Transverse colon (tissue), 4 donors: ENCODE measurements at regions not wholly inside any gene's neighbourhood (a gene's known extent, or its start where the extent isn't known, plus 50 kb on each side); places are given as distances from the start of the nearest gene placed in this dataset.

ENCODE experiments used
- DNase-seq: peaks from one replicate; pipeline ENCODE4 v3.0.0-alpha.2; 2019
- H3K27ac ChIP-seq, 4 donors: fragments of 200-600 bp; sonication (generic); 2 replicates each; pipeline ENCODE4 v1.5.1; 2016 to 2018; ENCODE audit warnings: inconsistent platforms in 4 of 4
- H3K27me3 ChIP-seq: fragments of 200-600 bp; sonication (generic); 2 replicates; pipeline ENCODE4 v1.5.1; 2017; ENCODE audit warnings: inconsistent platforms
- H3K36me3 ChIP-seq, 4 donors: fragments of 200-600 bp; sonication (generic); 2 replicates each; pipeline ENCODE4 v1.5.1; 2017 to 2019; ENCODE audit warnings: inconsistent platforms in 4 of 4
- H3K4me1 ChIP-seq, 4 donors: fragments of 200-600 bp; sonication (generic); 2 replicates each; pipeline ENCODE4 v1.5.1; 2017 to 2020; ENCODE audit warnings: inconsistent platforms in 4 of 4
- H3K4me3 ChIP-seq, 4 donors: fragments of 200-600 bp; sonication (generic); 1 replicate in 1 of 4; 2 replicates in 3 of 4; pipeline versions ENCODE4 v1.5.1 to v1.6.1; 2017 to 2019; ENCODE audit warnings: inconsistent platforms in 4 of 4
- H3K9me3 ChIP-seq, 2 donors: fragments of 200-600 bp; sonication (generic); 2 replicates each; pipeline ENCODE4 v1.5.1; 2017 to 2019; ENCODE audit warnings: inconsistent platforms in 2 of 2
- CTCF ChIP-seq, 5 experiments: fragments of 200-600 bp in 3 of 5; fragments of 450-650 bp in 2 of 5; sonication (generic) in 3 of 5; IDR thresholded peaks; 1 replicate in 2 of 5; 2 replicates in 3 of 5; pipeline ENCODE4 v1.5.1; 2016 to 2017; ENCODE audit warnings: antibody characterized with exemption in 5 of 5, inconsistent platforms in 3 of 5, mild to moderate bottlenecking in 2 of 5, moderate library complexity in 1 of 5
- EP300 ChIP-seq: sonication (generic); formaldehyde crosslinking; IDR thresholded peaks from one replicate; pipeline ENCODE4 v1.6.1; 2017; ENCODE audit warnings: antibody characterized with exemption, low read depth
- POLR2A ChIP-seq: fragments of 450-650 bp; IDR thresholded peaks from one replicate; pipeline ENCODE4 v1.6.1; 2016; ENCODE audit warnings: antibody characterized with exemption, mild to moderate bottlenecking, moderate library complexity
- POLR2AphosphoS5 ChIP-seq, 3 donors: sonication (generic); formaldehyde crosslinking; IDR thresholded peaks; one replicate each; pipeline ENCODE4 v1.6.1; 2016; ENCODE audit warnings: antibody characterized with exemption in 3 of 3
- WGBS, 2 donors: methylation state at CpG; one replicate each; pipeline ENCODE4 v1.1.5; 2018; ENCODE audit warnings: low coverage in 1 of 2; 5-methylcytosine and 5-hydroxymethylcytosine counted together
- in situ Hi-C, 4 donors: fragments of 200-750 bp; cut with MboI; loops; one replicate each; pipeline versions ENCODE4 v1.15.0 to v1.15.1; 2017; ENCODE audit warnings: low sequenced_read_pairs in 3 of 4, low pct_ligation_motif_present in 1 of 4, low pct_unique_long_range_greater_than_20kb in 1 of 4
- intact Hi-C: fragments of 100-400 bp; cut with DNase I; formaldehyde crosslinking; loops from one replicate; pipeline ENCODE4 v1.15.1; 2023; ENCODE audit warnings: low total_unique reads

GRCh38 chr11:39209981-39210380 lies 2249.5 kb downstream of the LRRC4C start:
- no peak for DNase-seq
- no peaks in the 10 kb centered on the region for H3K4me1 ChIP-seq
- H3K9me3 ChIP-seq = no peaks in the 10 kb centered on the region
- in situ Hi-C loops = no loop called here
- no peak overlapping the region for H3K4me3 ChIP-seq
- no peaks in the 10 kb centered on the region for H3K27me3 ChIP-seq
- H3K27ac ChIP-seq = no peak overlapping the region
- no peaks in the 10 kb centered on the region for H3K36me3 ChIP-seq
- WGBS, 2 donors = 76 to 83% methylated on average over 2 of the region's 2 CpGs
- TF ChIP-seq POLR2AphosphoS5 (IDR thresholded peaks at IDR 0.05) (no peak), EP300 (no peak), POLR2A (no peak), CTCF (IDR thresholded peaks at IDR 0.05) (no peak)
- intact Hi-C loops = no loop called here

GRCh38 chr11:39205236-39205995 lies 2254.0 kb downstream of the LRRC4C start:
- intact Hi-C loops = no loop called here
- H3K27ac ChIP-seq = no peak overlapping the region
- H3K9me3 ChIP-seq = no peaks in the 10 kb centered on the region
- WGBS, 2 donors = 45 to 55% methylated on average over 3 of the region's 3 CpGs
- DNase-seq = no peak
- no peaks in the 10 kb centered on the region for H3K27me3 ChIP-seq
- TF ChIP-seq POLR2A (no peak), CTCF (IDR thresholded peaks at IDR 0.05) (no peak), EP300 (no peak), POLR2AphosphoS5 (IDR thresholded peaks at IDR 0.05) (no peak)
- no peak overlapping the region for H3K4me3 ChIP-seq
- no peaks in the 10 kb centered on the region for H3K4me1 ChIP-seq
- in situ Hi-C loops = no loop called here
- H3K36me3 ChIP-seq = no peaks in the 10 kb centered on the region

DNA sequence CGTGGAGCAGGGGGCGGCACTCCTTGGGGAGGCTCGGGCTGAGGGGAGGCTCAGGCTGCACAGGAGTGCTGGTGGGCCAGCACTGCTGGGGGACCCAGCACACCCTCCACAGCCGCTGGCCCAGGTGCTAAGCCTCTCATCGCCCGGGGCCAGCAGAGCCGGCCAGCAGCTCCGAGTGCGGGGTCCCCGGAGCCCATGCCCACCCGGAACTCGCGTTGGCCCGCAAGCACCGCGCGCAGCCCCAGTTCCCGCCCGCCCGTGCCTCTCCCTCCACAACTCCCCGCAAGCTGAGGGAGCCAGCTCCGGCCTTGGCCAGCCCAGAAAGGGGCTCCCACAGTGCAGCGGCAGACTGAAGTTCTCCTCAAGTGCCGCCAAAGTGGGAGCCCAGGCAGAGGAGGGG lies 2266.8 kb downstream of the LRRC4C start:
- no peak for DNase-seq
- Histone ChIP-seq H3K27me3 (no peaks in the 10 kb centered on the region), H3K36me3 (no peaks in the 10 kb centered on the region), H3K27ac (no peak overlapping the region), H3K4me3 (no peak overlapping the region), H3K9me3 (no peaks in the 10 kb centered on the region), H3K4me1 (no peaks in the 10 kb centered on the region)
- 98% methylated on average over 24 of the region's 24 CpGs; no CpG with 5 or more reads in 1 of the 2 donors for WGBS, 2 donors
- intact Hi-C loops (no loop called here), in situ Hi-C loops (no loop called here)
- TF ChIP-seq POLR2AphosphoS5 (IDR thresholded peaks at IDR 0.05) (no peak), POLR2A (no peak), EP300 (no peak), CTCF (IDR thresholded peaks at IDR 0.05) (no peak)

- 45 to 52% methylated on average over 2 of the region's 2 CpGs for WGBS, 2 donors
- TF ChIP-seq EP300 = no peak
- TF ChIP-seq CTCF (IDR thresholded peaks at IDR 0.05) = no peak
- no peak for TF ChIP-seq POLR2A
- no peak for TF ChIP-seq POLR2AphosphoS5 (IDR thresholded peaks at IDR 0.05)
- intact Hi-C loops = no loop called here
- in situ Hi-C loops = no loop called here
- no peak overlapping the region for H3K27ac ChIP-seq
- no peaks in the 10 kb centered on the region for H3K4me1 ChIP-seq
- H3K4me3 ChIP-seq = no peak overlapping the region
- H3K9me3 ChIP-seq = no peaks in the 10 kb centered on the region
- H3K27me3 ChIP-seq = no peaks in the 10 kb centered on the region
- no peak for DNase-seq
- no peaks in the 10 kb centered on the region for H3K36me3 ChIP-seq
Measured at GRCh38 chr11:39190751-39191150, 2268.7 kb downstream of the LRRC4C start.
